GM13977 (cell line): ENCODE measurements at regions not wholly inside any gene's neighbourhood (a gene's known extent, or its start where the extent isn't known, plus 50 kb on each side); places are given as distances from the start of the nearest gene placed in this dataset.

ENCODE experiments used
- DNase-seq: peaks from one replicate; pipeline ENCODE4 v3.0.0; 2012; ENCODE audit warnings: low spot score
- in situ Hi-C: fragments of 300-500 bp; cut with MboI; formaldehyde crosslinking; loops from one replicate; pipeline ENCODE4 v1.12.0; 2022; ENCODE audit warnings: low sequenced_read_pairs, low pct_unique_long_range_greater_than_20kb, mixed read lengths, inconsistent platforms; ENCODE audit not compliant: unreplicated experiment
- TF ChIP-seq, protein P1 (sequence below): IDR thresholded peaks from 2 replicates; pipeline ENCODE4 v1.5.1; 2012; ENCODE audit warnings: mild to moderate bottlenecking, control low read depth; ENCODE audit not compliant: insufficient read depth; ENCODE audit errors: extremely low read depth, missing control alignments

DNA sequence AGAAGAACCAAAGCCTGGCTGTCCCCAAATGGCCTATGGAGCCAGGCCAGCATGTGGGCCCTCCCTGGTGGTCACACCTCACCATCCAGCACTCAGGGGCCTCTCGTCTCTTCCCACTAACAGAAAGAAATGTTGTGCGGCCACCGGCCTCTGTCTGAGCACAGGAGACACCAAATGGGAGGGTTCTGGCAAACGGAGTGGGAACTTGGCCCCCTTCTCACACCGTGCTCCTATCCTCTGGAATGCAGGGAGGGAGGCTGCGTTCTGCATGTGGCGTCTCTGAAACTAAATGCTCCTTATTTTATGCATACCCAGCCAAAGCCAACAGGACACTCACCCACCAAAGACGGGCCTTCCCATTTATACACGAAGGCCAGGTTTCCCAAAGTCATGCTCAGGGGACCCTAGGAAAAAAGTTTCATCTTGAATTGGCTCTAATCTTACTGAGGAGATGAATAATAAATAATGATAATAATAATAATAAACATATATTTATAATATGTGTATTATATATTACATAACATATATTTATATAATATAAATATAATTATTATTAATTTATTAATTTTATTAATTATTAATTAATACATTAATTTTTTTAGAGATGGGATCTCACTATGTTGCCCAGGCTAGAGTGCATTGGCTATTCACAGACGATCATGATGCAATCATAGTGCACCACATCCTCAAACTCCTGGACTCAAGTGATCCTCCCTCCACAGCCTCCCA lies 102.4 kb downstream of the FOXF2 start:
- no peak for DNase-seq
- in situ Hi-C loops: no loop called here
- TF ChIP-seq, protein P1, sequence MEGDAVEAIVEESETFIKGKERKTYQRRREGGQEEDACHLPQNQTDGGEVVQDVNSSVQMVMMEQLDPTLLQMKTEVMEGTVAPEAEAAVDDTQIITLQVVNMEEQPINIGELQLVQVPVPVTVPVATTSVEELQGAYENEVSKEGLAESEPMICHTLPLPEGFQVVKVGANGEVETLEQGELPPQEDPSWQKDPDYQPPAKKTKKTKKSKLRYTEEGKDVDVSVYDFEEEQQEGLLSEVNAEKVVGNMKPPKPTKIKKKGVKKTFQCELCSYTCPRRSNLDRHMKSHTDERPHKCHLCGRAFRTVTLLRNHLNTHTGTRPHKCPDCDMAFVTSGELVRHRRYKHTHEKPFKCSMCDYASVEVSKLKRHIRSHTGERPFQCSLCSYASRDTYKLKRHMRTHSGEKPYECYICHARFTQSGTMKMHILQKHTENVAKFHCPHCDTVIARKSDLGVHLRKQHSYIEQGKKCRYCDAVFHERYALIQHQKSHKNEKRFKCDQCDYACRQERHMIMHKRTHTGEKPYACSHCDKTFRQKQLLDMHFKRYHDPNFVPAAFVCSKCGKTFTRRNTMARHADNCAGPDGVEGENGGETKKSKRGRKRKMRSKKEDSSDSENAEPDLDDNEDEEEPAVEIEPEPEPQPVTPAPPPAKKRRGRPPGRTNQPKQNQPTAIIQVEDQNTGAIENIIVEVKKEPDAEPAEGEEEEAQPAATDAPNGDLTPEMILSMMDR: no peak

DNA sequence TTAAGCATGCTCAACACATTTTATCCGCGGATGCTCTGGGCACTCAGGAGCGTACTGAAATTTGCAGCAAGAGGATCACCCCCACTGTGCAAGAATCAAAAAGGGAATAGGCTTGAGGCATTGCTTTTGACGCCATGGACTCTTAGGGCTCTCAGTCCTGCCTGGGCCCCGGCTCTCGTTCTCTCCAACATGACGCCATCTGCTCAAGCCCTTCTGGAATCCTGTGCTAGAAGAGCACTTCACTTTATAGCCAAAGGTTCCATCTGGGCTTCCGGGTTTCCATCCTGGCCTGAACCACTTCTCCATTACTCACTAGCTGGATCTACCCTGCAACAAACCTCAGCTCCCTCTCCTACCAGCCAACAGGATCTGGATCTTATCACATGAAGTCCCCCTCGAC lies 105.3 kb downstream of the FOXF2 start:
- in situ Hi-C loops: no loop called here
- DNase-seq: no peak
- TF ChIP-seq, protein P1: no peak

DNA sequence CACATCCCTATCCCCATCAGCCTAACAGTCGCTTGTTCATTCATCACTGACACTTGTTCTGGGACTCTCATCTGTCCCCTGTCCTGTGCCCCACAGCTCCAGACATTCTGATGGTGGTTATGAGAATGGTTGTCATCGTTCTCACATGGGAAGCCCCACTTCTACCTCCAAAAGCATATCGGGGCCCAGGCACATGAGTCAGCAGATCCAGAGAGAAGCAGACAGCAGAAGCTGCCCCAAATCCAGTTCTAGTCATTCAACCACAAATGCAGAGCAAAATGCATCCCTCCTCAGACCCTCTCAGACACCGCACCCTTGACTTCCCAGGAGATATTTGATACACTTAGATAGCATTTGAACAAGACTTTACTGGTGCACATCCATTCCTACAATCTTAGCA lies 106.0 kb downstream of the FOXF2 start:
- TF ChIP-seq, protein P1: no peak
- in situ Hi-C loops: no loop called here
- no peak for DNase-seq

DNA sequence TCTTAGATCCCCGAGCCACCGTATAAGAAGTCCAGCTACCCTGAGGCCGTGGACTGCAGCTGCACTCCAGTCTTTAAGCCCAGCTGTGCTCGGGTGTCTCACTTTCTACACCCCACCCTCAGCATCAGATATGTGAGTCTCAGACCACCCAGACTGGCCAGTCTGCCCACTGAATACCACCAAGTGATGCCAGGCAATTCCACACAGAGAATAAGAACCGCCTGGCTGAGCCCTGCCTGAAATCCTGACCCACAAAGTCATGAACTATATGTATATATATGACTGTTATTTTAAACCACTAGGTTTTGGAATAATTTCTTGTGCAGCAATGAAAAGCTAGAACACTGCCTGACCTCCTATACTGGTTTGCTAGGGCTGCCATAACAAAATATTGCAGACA lies 106.7 kb downstream of the FOXF2 start:
- in situ Hi-C loops: no loop called here
- DNase-seq: no peak
- TF ChIP-seq, protein P1: no peak

DNA sequence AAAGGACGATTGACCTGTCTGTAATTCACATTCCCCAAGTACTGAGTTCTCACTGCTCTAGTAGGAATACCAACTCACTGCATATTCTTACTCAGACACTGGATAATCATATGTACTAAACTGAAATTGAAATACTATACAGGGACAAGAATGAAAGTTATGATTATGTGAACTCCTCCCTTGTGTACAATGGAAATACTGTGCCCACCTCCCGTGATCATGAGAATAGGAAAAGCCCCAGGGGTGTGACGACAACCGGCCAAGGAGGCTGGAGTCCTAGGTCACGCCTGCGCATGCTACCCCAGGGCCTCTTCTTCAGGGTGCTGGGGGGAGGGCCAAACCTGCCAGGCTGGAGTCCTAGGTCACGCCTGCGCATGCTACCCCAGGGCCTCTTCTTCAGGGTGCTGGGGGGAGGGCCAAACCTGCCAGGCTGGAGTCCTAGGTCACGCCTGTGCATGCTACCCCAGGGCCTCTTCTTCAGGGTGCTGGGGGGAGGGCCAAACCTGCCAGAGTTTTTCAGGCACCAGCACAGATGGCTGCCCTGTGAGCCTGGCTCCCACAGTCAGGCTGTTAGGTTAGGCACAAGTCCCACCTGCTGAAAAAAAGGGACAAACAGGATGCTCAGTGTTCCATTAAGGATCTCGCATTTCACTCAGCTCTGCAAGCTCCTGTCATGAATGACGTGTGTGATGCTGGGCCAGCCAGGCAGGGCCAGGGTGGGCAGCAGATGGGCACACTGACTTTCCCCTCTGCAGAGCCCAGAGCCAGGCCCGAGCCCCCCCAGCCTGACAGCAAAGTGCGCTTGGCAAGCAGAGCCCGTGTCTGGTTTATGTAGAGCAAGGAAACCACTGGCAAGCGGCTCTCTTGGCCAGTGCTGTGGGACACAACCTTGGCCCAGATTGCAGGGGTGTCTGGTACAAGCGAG lies 107.7 kb downstream of the FOXF2 start:
- no peak for DNase-seq
- TF ChIP-seq, protein P1: no peak

DNA sequence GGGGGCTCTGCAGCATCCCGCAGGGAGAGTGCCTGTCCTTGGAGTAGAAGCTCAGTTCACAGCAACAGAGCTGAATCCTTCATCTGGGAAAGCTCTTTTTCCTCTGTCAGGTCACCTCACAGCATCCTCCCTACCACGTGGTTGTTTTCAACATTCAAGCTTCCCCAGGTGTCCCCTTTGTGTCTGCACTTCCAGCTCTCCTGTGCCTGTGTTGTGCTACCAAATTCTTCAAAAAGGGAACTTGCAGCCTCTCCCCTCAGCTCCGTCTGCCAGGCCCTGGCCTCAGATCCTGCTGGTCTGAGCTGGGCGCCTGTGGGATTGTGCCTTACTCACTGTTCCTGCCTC lies 108.4 kb downstream of the FOXF2 start:
- in situ Hi-C loops: no loop called here
- TF ChIP-seq, protein P1: no peak
- DNase-seq: no peak

More for the DNA sequence above, 107.7 kb downstream of the FOXF2 start:
- in situ Hi-C loops: no loop called here
